GM12873 (cell line): ENCODE measurements at regions not wholly inside any gene's neighbourhood (a gene's known extent, or its start where the extent isn't known, plus 50 kb on each side); places are given as distances from the start of the nearest gene placed in this dataset.

ENCODE experiments used
- TF ChIP-seq, protein P1 (sequence below): IDR thresholded peaks from 2 replicates; pipeline ENCODE4 v1.5.1; 2012; ENCODE audit warnings: low read depth, mild to moderate bottlenecking, moderate library complexity, low read length, control low read depth; ENCODE audit not compliant: insufficient read depth; ENCODE audit errors: missing control alignments

DNA sequence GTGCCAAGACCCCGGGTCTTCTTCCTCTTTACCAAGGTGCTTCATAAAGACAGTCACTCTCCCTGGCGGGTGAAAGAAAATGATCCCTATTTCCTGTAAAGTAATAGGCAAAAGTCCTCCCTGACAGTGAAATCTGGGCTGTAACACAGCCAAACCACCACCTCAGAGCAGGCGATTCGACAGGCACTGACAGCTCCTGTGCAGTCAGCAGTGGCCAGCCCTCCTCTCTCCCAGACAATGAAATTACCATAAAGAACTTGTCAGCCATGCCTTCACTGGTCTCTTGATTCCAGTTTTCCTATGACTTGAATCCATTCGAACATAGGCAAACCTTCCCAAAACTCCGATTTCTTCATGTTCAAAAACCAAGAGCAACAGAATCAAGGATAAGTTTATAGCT, 492.2 kb upstream of the DAB1 start:
- TF ChIP-seq, protein P1, sequence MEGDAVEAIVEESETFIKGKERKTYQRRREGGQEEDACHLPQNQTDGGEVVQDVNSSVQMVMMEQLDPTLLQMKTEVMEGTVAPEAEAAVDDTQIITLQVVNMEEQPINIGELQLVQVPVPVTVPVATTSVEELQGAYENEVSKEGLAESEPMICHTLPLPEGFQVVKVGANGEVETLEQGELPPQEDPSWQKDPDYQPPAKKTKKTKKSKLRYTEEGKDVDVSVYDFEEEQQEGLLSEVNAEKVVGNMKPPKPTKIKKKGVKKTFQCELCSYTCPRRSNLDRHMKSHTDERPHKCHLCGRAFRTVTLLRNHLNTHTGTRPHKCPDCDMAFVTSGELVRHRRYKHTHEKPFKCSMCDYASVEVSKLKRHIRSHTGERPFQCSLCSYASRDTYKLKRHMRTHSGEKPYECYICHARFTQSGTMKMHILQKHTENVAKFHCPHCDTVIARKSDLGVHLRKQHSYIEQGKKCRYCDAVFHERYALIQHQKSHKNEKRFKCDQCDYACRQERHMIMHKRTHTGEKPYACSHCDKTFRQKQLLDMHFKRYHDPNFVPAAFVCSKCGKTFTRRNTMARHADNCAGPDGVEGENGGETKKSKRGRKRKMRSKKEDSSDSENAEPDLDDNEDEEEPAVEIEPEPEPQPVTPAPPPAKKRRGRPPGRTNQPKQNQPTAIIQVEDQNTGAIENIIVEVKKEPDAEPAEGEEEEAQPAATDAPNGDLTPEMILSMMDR = no peak

DNA sequence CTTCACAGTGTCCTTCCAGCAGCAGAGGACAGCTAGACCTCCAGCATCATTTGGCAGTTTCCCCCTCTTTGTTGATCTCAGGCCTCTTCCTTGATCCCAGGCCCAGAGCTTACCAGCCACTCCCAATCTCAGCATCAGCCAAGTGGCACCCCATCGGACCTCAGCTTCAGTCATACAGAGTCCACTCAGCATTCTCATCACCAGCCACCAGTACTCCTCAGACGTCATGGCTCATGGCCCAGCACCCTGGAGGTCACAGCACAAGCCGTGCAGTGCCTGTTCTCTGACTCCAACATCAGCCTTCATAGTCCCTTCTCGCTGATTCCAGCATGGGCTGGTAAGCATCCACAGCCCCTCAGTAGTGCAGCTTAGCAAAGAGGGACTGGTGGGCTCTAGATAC, 487.6 kb upstream of the DAB1 start:
- TF ChIP-seq, protein P1 = no peak

DNA sequence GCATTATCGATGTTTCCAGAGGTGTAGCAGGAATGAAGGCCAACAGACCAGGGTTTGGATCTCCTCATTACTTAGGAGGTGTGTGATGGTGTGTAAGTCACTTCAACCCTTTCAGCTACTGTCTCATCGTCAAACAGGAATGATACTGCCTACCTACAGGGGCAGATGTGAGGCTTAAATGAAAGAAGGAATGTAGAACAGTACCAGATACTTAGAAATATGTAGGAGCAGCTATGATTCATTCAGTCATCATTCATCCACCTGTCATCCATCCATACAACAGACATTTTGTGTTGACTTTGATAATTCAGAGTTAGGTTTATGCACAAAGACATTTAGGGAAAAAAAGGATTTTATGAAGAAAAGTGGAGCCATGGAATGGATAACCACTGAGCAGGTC, 486.9 kb upstream of the DAB1 start:
- TF ChIP-seq, protein P1 = no peak

DNA sequence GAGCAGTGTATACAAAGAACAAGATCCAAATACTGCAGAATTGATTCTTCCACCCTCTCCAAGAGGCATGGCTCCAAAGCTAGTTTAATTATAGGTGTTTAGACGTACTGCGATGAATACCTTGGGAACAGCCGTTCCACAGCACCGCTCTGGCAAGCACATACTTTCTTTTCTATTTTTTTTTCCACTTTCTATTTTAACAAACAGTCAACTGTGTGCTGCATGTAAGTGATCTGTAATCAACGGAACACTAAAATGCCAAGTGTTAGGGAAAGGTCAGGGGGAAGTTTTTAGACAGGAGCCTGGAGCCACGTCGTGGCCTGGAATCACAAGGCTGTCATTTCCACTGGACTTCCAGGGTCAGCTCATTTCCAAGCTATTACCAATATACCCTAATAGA, 486.4 kb upstream of the DAB1 start:
- TF ChIP-seq, protein P1 = no peak

DNA sequence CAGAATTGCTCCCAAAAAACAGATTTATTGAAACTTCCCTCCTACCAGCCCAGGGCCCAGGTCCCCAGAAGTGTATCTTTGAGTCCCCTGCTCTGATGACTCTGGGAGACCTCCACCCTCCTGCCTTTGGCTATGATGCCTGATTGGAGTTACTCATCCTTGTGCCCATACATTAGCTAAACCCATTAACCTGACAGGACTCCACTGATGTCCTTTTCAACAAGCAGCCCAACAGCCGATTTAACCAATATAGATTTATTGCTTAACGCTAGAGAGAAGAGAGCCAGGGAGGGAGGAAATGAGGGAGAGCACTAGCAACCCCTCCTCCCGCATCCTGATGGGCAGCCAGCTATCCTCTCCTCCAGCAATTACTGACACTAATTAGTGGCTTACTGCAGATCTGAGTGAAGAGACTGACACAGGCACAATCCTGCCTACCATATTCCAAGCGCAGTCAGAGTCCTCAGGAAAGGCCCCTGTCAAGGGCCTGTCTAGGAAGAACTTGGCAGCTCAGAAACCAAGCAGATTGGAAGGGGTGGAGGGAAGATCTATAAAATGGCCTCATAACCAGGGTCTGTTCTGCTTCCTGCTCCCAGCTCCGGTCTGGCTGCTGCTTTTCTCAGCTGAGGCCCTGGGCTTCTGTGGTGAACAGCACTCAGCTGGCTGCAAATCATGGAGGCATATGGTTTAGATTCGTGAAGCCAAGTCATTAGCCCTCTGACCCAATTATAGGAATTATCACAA, 484.5 kb upstream of the DAB1 start:
- TF ChIP-seq, protein P1 = no peak

DNA sequence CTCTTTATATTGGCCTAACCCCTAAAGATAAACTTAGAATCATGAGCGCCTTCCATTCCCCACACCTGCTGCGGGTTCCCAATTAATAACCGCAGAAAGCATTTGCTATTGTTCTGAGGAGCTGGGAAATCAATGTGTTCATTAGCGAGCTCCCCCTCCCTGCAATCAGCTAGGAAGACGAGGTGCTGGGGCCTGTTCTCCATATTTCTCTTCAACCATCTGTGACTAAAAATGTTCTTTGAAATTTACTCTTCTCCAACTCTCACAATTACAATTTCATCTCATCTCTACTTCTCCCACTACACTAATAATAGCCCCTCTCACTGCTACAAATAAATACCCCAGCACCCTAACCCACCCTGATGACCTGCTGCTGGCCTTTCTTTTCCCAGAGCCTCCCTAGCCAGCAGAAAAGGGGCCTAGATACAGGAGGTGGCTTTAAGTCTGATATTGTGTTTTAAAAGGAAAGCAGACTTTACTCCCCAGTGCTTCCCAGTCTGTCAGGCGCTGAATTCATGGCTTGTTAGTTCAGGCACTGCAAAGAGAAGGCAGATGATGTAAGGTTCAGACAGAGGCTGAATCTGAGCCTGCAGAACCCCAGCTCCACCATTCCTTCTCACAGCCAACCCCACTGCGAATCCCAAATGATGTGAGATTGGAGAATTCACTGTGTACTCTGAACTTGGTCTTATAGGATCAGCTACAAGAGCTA, 477.5 kb upstream of the DAB1 start:
- TF ChIP-seq, protein P1 = no peak

DNA sequence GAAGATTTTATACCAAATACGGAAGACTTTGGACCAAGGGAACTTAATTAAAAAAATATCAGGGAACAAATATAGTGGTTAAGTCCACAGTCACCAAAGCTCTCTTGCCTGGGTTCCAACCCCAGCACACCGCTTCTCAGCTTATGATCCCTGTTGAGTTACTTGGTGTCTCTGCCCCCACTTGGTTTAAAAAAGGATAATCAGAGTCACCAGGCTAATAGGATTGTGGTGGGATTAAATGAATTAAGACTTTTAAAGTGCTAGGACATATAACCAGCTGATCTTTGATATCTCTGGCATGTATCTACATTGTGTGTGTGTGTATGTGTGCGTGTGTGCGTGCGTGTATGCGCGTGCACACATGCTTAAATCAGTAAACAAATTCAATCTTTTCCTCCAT, 474.7 kb upstream of the DAB1 start:
- TF ChIP-seq, protein P1 = no peak
